GM12878 (cell line): ENCODE measurements at regions not wholly inside any gene's neighbourhood (a gene's known extent, or its start where the extent isn't known, plus 50 kb on each side); places are given as distances from the start of the nearest gene placed in this dataset.
"Not testable (repeated sequence)": the region's sequence is repeated elsewhere in the genome, so short reads cannot be mapped to it uniquely, and the experiment has no call there.

Experiments
- ATAC-seq: fragments of 200-7000 bp; cut with Tn5 transposase; 3 replicates; pipeline ENCODE4 v1.9.1; 2020; ENCODE audit warnings: mild to moderate bottlenecking, moderate library complexity
- BruUV-seq: library from RNA; stranded (reverse); fragments of 400-500 nt; replicated peaks from 2 replicates; lab custom pipeline; 2021; lab: Mats Ljungman, UMichigan
- CTCF ChIA-PET: fragments of 300-600 bp; sonication (Branson Sonifier 250); formaldehyde crosslinking; extraction: SDS; loops from one replicate; lab custom pipeline; 2021; ENCODE audit warnings: inconsistent platforms; lab: Yijun Ruan, JAX
- POLR2A ChIA-PET: fragments of 350-600 bp; formaldehyde crosslinking; extraction: SDS; loops from one replicate; lab custom pipeline; 2021; ENCODE audit warnings: inconsistent platforms; lab: Charles Lee
- RAD21 ChIA-PET: fragments of 300-600 bp; sonication (Branson Sonifier 250); formaldehyde crosslinking; loops from one replicate; lab custom pipeline; 2023; ENCODE audit warnings: antibody characterized with exemption; ENCODE audit not compliant: unreplicated experiment; lab: Charles Lee
- SMC1A ChIA-PET: fragments of 300-600 bp; sonication (Branson Sonifier 250); formaldehyde crosslinking; loops from one replicate; lab custom pipeline; 2023; ENCODE audit not compliant: unreplicated experiment, uncharacterized antibody; lab: Charles Lee
- DNase-seq: peaks from one replicate; pipeline ENCODE4 v3.0.0-alpha.2; 2011; ENCODE audit warnings: low read depth, low spot score
- FAIRE-seq: peaks from 3 replicates; lab custom pipeline; 2011; peaks lifted over from hg19 to GRCh38; lab: Jason Lieb, UNC
- H2AFZ ChIP-seq: 2 replicates; pipeline ENCODE4 v1.6.0; 2011; ENCODE audit warnings: low read depth, low read length, control low read depth; ENCODE audit not compliant: control insufficient read depth
- H3K27ac ChIP-seq: 2 replicates; pipeline ENCODE4 v1.5.1; 2011; ENCODE audit warnings: control low read depth; ENCODE audit not compliant: control insufficient read depth, insufficient read depth
- H3K27me3 ChIP-seq, 2 experiments: replicated peaks in 1 of 2; 2 replicates each; pipeline versions ENCODE4 v1.6.0 to v1.6.1; 2011; ENCODE audit warnings: low read length in 1 of 2; ENCODE audit not compliant: control insufficient read depth in 2 of 2, insufficient read depth in 2 of 2
- H3K36me3 ChIP-seq, 2 experiments: 2 replicates each; pipeline ENCODE4 v1.5.1; 2011; ENCODE audit warnings: low read length in 1 of 2; ENCODE audit not compliant: control insufficient read depth in 2 of 2, insufficient read depth in 2 of 2
- H3K4me1 ChIP-seq: 2 replicates; pipeline ENCODE4 v1.6.1; 2011; ENCODE audit warnings: mild to moderate bottlenecking, low read length, moderate library complexity, mixed read lengths; ENCODE audit not compliant: control insufficient read depth, insufficient read depth
- H3K4me2 ChIP-seq: 2 replicates; pipeline ENCODE4 v1.6.0; 2011; ENCODE audit warnings: control low read depth; ENCODE audit not compliant: control insufficient read depth, insufficient read depth
- H3K4me3 ChIP-seq: fragments of 200-600 bp; sonication (generic); 2 replicates; pipeline ENCODE4 v1.5.1; 2016
- H3K79me2 ChIP-seq: 2 replicates; pipeline ENCODE4 v1.6.0; 2011; ENCODE audit warnings: low read length; ENCODE audit not compliant: control insufficient read depth, insufficient read depth
- H3K9ac ChIP-seq: 2 replicates; pipeline ENCODE4 v1.8.0; 2011; ENCODE audit warnings: low read length, control low read depth, mixed read lengths; ENCODE audit not compliant: control insufficient read depth, insufficient read depth
- H3K9me3 ChIP-seq: replicated peaks from 3 replicates; pipeline ENCODE4 v1.5.1; 2011; ENCODE audit warnings: mild to moderate bottlenecking, low read length; ENCODE audit not compliant: control insufficient read depth, insufficient read depth
- H4K20me1 ChIP-seq: 2 replicates; pipeline ENCODE4 v1.6.0; 2011; ENCODE audit not compliant: control insufficient read depth, insufficient read depth
- ELK1 ChIP-seq: IDR thresholded peaks from 2 replicates; pipeline ENCODE4 v1.6.1; 2012; ENCODE audit warnings: low read depth, low read length, improper control_type of control experiment
- USF2 ChIP-seq: IDR thresholded peaks from 2 replicates; pipeline ENCODE4 v1.6.1; 2011; ENCODE audit warnings: low read depth, low read length, improper control_type of control experiment, borderline replicate concordance
- ZNF24 ChIP-seq: fragments of 450-650 bp; IDR thresholded peaks from 2 replicates; pipeline ENCODE4 v1.6.1; 2017; ENCODE audit warnings: antibody characterized with exemption, mild to moderate bottlenecking
- ZZZ3 ChIP-seq: IDR thresholded peaks from 2 replicates; pipeline ENCODE4 v1.6.1; 2011; ENCODE audit warnings: low read depth; ENCODE audit not compliant: control insufficient read depth, insufficient read length
- WGBS: methylation state at CpG from one replicate; pipeline ENCODE4 v1.1.6; 2016; ENCODE audit warnings: low lambda C conversion rate; ENCODE audit not compliant: insufficient replicate concordance, insufficient coverage; ENCODE audit errors: missing lambda C conversion rate; 5-methylcytosine and 5-hydroxymethylcytosine counted together
- in situ Hi-C: fragments of 300-500 bp; cut with MboI; formaldehyde crosslinking; loops from 9 replicates; pipeline ENCODE4 v1.14.3; 2018; ENCODE audit warnings: mixed read lengths
- intact Hi-C: fragments of 100-400 bp; cut with micrococcal nuclease; formaldehyde crosslinking; loops from one replicate; pipeline ENCODE4 v1.14.2; 2022; ENCODE audit not compliant: unreplicated experiment

GRCh38 chr20:26205350-26205749 lies 508.7 kb upstream of the ZNF337 start:
- no peaks in the 10 kb centered on the region for H4K20me1 ChIP-seq
- DNase-seq (no peak), ATAC-seq (no peak), FAIRE-seq (no peak)
- H3K27ac ChIP-seq, result no peak overlapping the region
- SMC1A ChIA-PET, result no interaction called here
- no peak overlapping the region for H3K4me3 ChIP-seq
- H3K9ac ChIP-seq, result no peak overlapping the region
- no peaks in the 10 kb centered on the region for H3K79me2 ChIP-seq
- WGBS, result 0% methylated on average over 1 of the region's 1 CpG
- RAD21 ChIA-PET, result no interaction called here
- H3K4me1 ChIP-seq, result no peaks in the 10 kb centered on the region
- POLR2A ChIA-PET, result no interaction called here
- in situ Hi-C loops, result no loop called here
- no peak overlapping the region for H3K4me2 ChIP-seq
- BruUV-seq, result no TSS peak
- no peaks in the 10 kb centered on the region for H3K36me3 ChIP-seq
- H3K27me3 ChIP-seq, result no peaks in the 10 kb centered on the region
- CTCF ChIA-PET, result no interaction called here
- intact Hi-C loops, result no loop called here
- no peaks in the 10 kb centered on the region; the same call in 2 of the 3 replicates for H3K9me3 ChIP-seq
- no peak for TF ChIP-seq ZZZ3
- no peak for TF ChIP-seq USF2
- no peak for TF ChIP-seq ZNF24
- TF ChIP-seq ELK1, result no peak
- H2AFZ ChIP-seq, result no peak overlapping the region

GRCh38 chr20:26201026-26201425 lies 504.4 kb upstream of the ZNF337 start:
- H3K4me1 ChIP-seq, H3K4me3 ChIP-seq, POLR2A ChIA-PET, H4K20me1 ChIP-seq, H3K4me2 ChIP-seq, H2AFZ ChIP-seq, H3K9me3 ChIP-seq, FAIRE-seq, ATAC-seq, H3K36me3 ChIP-seq, DNase-seq, H3K27ac ChIP-seq, in situ Hi-C loops, H3K79me2 ChIP-seq, RAD21 ChIA-PET, intact Hi-C loops, H3K27me3 ChIP-seq, H3K9ac ChIP-seq, SMC1A ChIA-PET, BruUV-seq, CTCF ChIA-PET: not testable (repeated sequence)
